GM18505 (cell line): ENCODE measurements at regions not wholly inside any gene's neighbourhood (a gene's known extent, or its start where the extent isn't known, plus 50 kb on each side); places are given as distances from the start of the nearest gene placed in this dataset.
"Not testable (repeated sequence)": the region's sequence is repeated elsewhere in the genome, so short reads cannot be mapped to it uniquely, and the experiment has no call there.

Experiments
- ATAC-seq: cut with Tn5 transposase; IDR thresholded peaks from one replicate; pipeline ENCODE4 v1.9.1; 2021; ENCODE audit not compliant: unreplicated experiment
- POLR2A ChIP-seq: IDR thresholded peaks from 4 replicates; pipeline ENCODE4 v1.6.1; 2011; ENCODE audit warnings: borderline replicate concordance; ENCODE audit not compliant: insufficient read depth, insufficient read length; ENCODE audit errors: extremely low read depth

GRCh38 chr14:35965400-35965799 is 139.3 kb downstream of the BRMS1L start:
- no peak for TF ChIP-seq POLR2A
- no peak for ATAC-seq

- ATAC-seq = no peak
- no peak for TF ChIP-seq POLR2A
Measured at GRCh38 chr14:35964697-35965286, 138.7 kb downstream of the BRMS1L start.

GRCh38 chr14:35963209-35963608 is 137.1 kb downstream of the BRMS1L start:
- no peak for TF ChIP-seq POLR2A
- no peak for ATAC-seq

GRCh38 chr14:35961697-35962274 is 135.6 kb downstream of the BRMS1L start:
- no peak for ATAC-seq
- no peak for TF ChIP-seq POLR2A

- no peak for ATAC-seq
- no peak for TF ChIP-seq POLR2A
Measured at GRCh38 chr14:35959835-35960234, 133.7 kb downstream of the BRMS1L start.

GRCh38 chr14:35958499-35958898 is 132.4 kb downstream of the BRMS1L start:
- ATAC-seq = no peak
- TF ChIP-seq POLR2A = no peak

GRCh38 chr14:35956376-35957085 is 130.4 kb downstream of the BRMS1L start:
- no peak for ATAC-seq
- TF ChIP-seq POLR2A = no peak

GRCh38 chr14:35952584-35952983 is 126.4 kb downstream of the BRMS1L start:
- no peak for ATAC-seq
- TF ChIP-seq POLR2A = no peak

GRCh38 chr14:35949920-35950513 is 123.9 kb downstream of the BRMS1L start:
- ATAC-seq = no peak
- no peak for TF ChIP-seq POLR2A

- not testable (repeated sequence) for ATAC-seq
Measured at GRCh38 chr14:35947983-35948382, 121.8 kb downstream of the BRMS1L start.

- TF ChIP-seq POLR2A = no peak
- ATAC-seq = no peak
Measured at GRCh38 chr14:35944847-35945246, 118.7 kb downstream of the BRMS1L start.

GRCh38 chr14:35940291-35940690 is 114.2 kb downstream of the BRMS1L start:
- TF ChIP-seq POLR2A = no peak
- no peak for ATAC-seq

GRCh38 chr14:35938770-35939169 is 112.6 kb downstream of the BRMS1L start:
- no peak for ATAC-seq
- no peak for TF ChIP-seq POLR2A

- no peak for TF ChIP-seq POLR2A
- peak; percentile 71 for ATAC-seq
Measured at GRCh38 chr14:35934499-35934898, 108.4 kb downstream of the BRMS1L start.
